ENCODE measurements at regions not wholly inside any gene's neighbourhood (a gene's known extent, or its start where the extent isn't known, plus 50 kb on each side); places are given as distances from the start of the nearest gene placed in this dataset.

DNA sequence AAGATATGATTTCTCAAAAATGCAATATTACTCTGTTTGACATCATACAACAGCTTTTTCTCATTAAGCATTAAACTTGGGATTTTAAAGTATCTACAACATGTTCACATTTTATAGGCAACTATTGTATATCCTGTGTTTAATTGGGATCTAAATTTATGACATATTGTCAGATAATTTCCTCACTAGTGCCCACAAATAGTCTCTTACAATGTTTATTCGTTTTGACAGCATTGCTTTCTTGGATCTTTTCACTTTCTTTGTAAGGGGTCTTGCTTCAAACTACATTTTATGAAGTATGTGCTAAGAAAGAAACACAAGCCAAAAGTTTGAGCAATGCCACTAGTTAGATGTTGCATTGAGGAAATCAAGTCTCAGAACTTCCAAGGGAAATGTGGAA lies 285.1 kb downstream of the TMEM167A start:
- FAIRE-seq = no peak
- no peak overlapping the region for H3K4me3 ChIP-seq
- no peak for TF ChIP-seq EHMT2 (IDR thresholded peaks at IDR 0.05; ENCODE audit: low read depth)
- TF ChIP-seq, protein P1, sequence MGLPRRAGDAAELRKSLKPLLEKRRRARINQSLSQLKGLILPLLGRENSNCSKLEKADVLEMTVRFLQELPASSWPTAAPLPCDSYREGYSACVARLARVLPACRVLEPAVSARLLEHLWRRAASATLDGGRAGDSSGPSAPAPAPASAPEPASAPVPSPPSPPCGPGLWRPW (IDR thresholded peaks at IDR 0.05) = no peak
- no peak for TF ChIP-seq SMC3 (IDR thresholded peaks at IDR 0.05)
- TF ChIP-seq RCOR1 (IDR thresholded peaks at IDR 0.05; ENCODE audit: low read depth, low read length) = no peak
- no peak for TF ChIP-seq CEBPB (IDR thresholded peaks at IDR 0.05)
- TF ChIP-seq RFX5 (IDR thresholded peaks at IDR 0.05) = no peak
- TF ChIP-seq BHLHE40 (IDR thresholded peaks at IDR 0.05; ENCODE audit: low read depth, low read length) = no peak
- TF ChIP-seq FOSL2 (IDR thresholded peaks at IDR 0.05) = no peak
- no peak for TF ChIP-seq FOSL2 (CRISPR knock-in tag; IDR thresholded peaks at IDR 0.05)
- TF ChIP-seq ZFP36 (IDR thresholded peaks at IDR 0.05; ENCODE audit: borderline replicate concordance, partially characterized antibody) = no peak
- TF ChIP-seq CBX2 (IDR thresholded peaks at IDR 0.05; ENCODE audit: borderline replicate concordance, low read depth) = no peak
- DNase-seq (ENCODE audit: low read depth in 1 of 2, low spot score in 1 of 2) = no peak
- CTCF ChIA-PET = no interaction called here
- 9% methylated on average over 1 of the region's 1 CpG for WGBS (ENCODE audit: missing lambda C conversion rate)
- POLR2A ChIA-PET = no interaction called here
- ATAC-seq = no peak
- no peaks in the 10 kb centered on the region for H3K9me3 ChIP-seq
- no peak overlapping the region for H3K27ac ChIP-seq
- no peak overlapping the region for H3K4me2 ChIP-seq
- H3K4me1 ChIP-seq = no peaks in the 10 kb centered on the region

DNA sequence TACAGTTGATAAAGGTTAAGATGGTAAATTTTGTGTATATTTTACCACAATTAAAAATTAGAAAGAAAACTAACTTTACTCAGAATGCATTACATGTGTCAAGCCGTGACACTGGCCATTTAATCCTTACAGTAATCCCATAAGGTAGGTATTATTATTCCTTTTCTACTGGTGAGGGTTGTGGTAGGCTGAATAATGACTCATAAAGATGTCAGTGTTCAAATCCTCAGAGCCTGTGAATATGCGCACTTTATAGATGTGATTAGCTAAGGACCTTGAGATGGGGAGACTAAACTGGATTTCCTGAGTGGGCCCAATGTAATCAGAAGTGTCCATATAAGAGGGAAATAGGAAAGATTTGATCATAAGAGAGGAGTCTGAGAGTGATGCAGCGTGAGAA lies 288.1 kb downstream of the TMEM167A start:
- WGBS (ENCODE audit: missing lambda C conversion rate) = 43% methylated on average over 3 of the region's 3 CpGs
- no peak for TF ChIP-seq GATA3 (IDR thresholded peaks at IDR 0.05; ENCODE audit: borderline replicate concordance)
- no peak for TF ChIP-seq MAFK (IDR thresholded peaks at IDR 0.05; ENCODE audit: partially characterized antibody)
- TF ChIP-seq, protein P2, sequence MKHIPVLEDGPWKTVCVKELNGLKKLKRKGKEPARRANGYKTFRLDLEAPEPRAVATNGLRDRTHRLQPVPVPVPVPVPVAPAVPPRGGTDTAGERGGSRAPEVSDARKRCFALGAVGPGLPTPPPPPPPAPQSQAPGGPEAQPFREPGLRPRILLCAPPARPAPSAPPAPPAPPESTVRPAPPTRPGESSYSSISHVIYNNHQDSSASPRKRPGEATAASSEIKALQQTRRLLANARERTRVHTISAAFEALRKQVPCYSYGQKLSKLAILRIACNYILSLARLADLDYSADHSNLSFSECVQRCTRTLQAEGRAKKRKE (CRISPR knock-in tag; IDR thresholded peaks at IDR 0.05; ENCODE audit: low read depth) = no peak
- no peak for TF ChIP-seq KDM1A (IDR thresholded peaks at IDR 0.05; ENCODE audit: low read depth)
- no peak for TF ChIP-seq TP53 (CRISPR knock-in tag; IDR thresholded peaks at IDR 0.05)
- no peak for TF ChIP-seq NFE2L2 (conservative IDR thresholded peaks at IDR 0.05; ENCODE audit: low read length)
- TF ChIP-seq, protein P3, sequence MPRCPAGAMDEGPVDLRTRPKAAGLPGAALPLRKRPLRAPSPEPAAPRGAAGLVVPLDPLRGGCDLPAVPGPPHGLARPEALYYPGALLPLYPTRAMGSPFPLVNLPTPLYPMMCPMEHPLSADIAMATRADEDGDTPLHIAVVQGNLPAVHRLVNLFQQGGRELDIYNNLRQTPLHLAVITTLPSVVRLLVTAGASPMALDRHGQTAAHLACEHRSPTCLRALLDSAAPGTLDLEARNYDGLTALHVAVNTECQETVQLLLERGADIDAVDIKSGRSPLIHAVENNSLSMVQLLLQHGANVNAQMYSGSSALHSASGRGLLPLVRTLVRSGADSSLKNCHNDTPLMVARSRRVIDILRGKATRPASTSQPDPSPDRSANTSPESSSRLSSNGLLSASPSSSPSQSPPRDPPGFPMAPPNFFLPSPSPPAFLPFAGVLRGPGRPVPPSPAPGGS (IDR thresholded peaks at IDR 0.05) = no peak
- TF ChIP-seq ZFP36 (IDR thresholded peaks at IDR 0.05; ENCODE audit: borderline replicate concordance, partially characterized antibody) = no peak
- TF ChIP-seq, protein P4, sequence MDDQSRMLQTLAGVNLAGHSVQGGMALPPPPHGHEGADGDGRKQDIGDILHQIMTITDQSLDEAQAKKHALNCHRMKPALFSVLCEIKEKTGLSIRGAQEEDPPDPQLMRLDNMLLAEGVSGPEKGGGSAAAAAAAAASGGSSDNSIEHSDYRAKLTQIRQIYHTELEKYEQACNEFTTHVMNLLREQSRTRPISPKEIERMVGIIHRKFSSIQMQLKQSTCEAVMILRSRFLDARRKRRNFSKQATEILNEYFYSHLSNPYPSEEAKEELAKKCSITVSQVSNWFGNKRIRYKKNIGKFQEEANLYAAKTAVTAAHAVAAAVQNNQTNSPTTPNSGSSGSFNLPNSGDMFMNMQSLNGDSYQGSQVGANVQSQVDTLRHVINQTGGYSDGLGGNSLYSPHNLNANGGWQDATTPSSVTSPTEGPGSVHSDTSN (IDR thresholded peaks at IDR 0.05) = no peak
- TF ChIP-seq ZSCAN20 (CRISPR knock-in tag; IDR thresholded peaks at IDR 0.05) = no peak
- no peak for TF ChIP-seq ZNF302 (CRISPR knock-in tag; IDR thresholded peaks at IDR 0.05)
- no peak for TF ChIP-seq KDM5A (IDR thresholded peaks at IDR 0.05)
- TF ChIP-seq HOXA7 (CRISPR knock-in tag; IDR thresholded peaks at IDR 0.05) = no peak
- TF ChIP-seq HOXB5 (CRISPR knock-in tag; IDR thresholded peaks at IDR 0.05) = no peak
- TF ChIP-seq FOSB (CRISPR knock-in tag; IDR thresholded peaks at IDR 0.05) = no peak
- POLR2A ChIA-PET = no interaction called here

More for the DNA sequence above, 288.1 kb downstream of the TMEM167A start:
- CTCF ChIA-PET = interaction anchor here (0.6 to 0.9 kb wide), 3 partner anchors 18 to 318 kb away, joined by 3 to 4 read pairs (median 3); no protein-coding TSS in a partner anchor
- DNase-seq (ENCODE audit: low read depth in 1 of 2, low spot score in 1 of 2) (no peak), FAIRE-seq (no peak), ATAC-seq (no peak)
- Histone ChIP-seq H3K27ac (no peak overlapping the region), H3K4me3 (no peak overlapping the region), H3K4me2 (no peak overlapping the region), H3K9me3 (no peaks in the 10 kb centered on the region), H3K4me1 (no peaks in the 10 kb centered on the region)
